GM18873 (cell line): ENCODE measurements at regions not wholly inside any gene's neighbourhood (a gene's known extent, or its start where the extent isn't known, plus 50 kb on each side); places are given as distances from the start of the nearest gene placed in this dataset.

ENCODE experiments used
- ATAC-seq: cut with Tn5 transposase; IDR thresholded peaks from one replicate; pipeline ENCODE4 v1.9.1; 2021; ENCODE audit warnings: mild to moderate bottlenecking, moderate library complexity, moderate number of reproducible peaks; ENCODE audit not compliant: unreplicated experiment, low FRiP score

- ATAC-seq = no peak
These were observed 68.0 kb upstream of the NXT1 start for GRCh38 chr20:23282546-23282945.

GRCh38 chr20:23282111-23282510 lies 68.5 kb upstream of the NXT1 start:
- ATAC-seq = no peak

- ATAC-seq = no peak
These were observed 70.8 kb upstream of the NXT1 start for GRCh38 chr20:23279836-23280235.

GRCh38 chr20:23278172-23278571 lies 72.4 kb upstream of the NXT1 start:
- no peak for ATAC-seq

- no peak for ATAC-seq
These were observed 73.3 kb upstream of the NXT1 start for GRCh38 chr20:23277316-23277715.

- ATAC-seq = no peak
These were observed 76.8 kb upstream of the NXT1 start for GRCh38 chr20:23273776-23274175.

GRCh38 chr20:23272176-23273029 lies 78.2 kb upstream of the NXT1 start:
- no peak for ATAC-seq

GRCh38 chr20:23270382-23270911 lies 80.1 kb upstream of the NXT1 start:
- ATAC-seq = no peak

GRCh38 chr20:23269954-23270353 lies 80.6 kb upstream of the NXT1 start:
- ATAC-seq = no peak

GRCh38 chr20:23268792-23269354 lies 81.7 kb upstream of the NXT1 start:
- ATAC-seq = no peak

GRCh38 chr20:23267909-23268308 lies 82.7 kb upstream of the NXT1 start:
- no peak for ATAC-seq

GRCh38 chr20:23266530-23267398 lies 83.8 kb upstream of the NXT1 start:
- no peak for ATAC-seq

- no peak for ATAC-seq
These were observed 85.4 kb upstream of the NXT1 start for GRCh38 chr20:23265226-23265625.

- ATAC-seq = no peak
These were observed 86.0 kb upstream of the NXT1 start for GRCh38 chr20:23264545-23264944.

GRCh38 chr20:23260181-23260840 lies 90.3 kb upstream of the NXT1 start:
- no peak for ATAC-seq

- no peak for ATAC-seq
These were observed 91.9 kb upstream of the NXT1 start for GRCh38 chr20:23258747-23259121.

GRCh38 chr20:23257848-23258746 lies 92.5 kb upstream of the NXT1 start:
- ATAC-seq = no peak

GRCh38 chr20:23257106-23257761 lies 93.4 kb upstream of the NXT1 start:
- no peak for ATAC-seq
